Tibial nerve (tissue), 3 donors: ENCODE measurements at regions not wholly inside any gene's neighbourhood (a gene's known extent, or its start where the extent isn't known, plus 50 kb on each side); places are given as distances from the start of the nearest gene placed in this dataset.

Source experiments
- CTCF ChIP-seq, 5 experiments: fragments of 200-600 bp in 3 of 5; fragments of 450-650 bp in 2 of 5; sonication (generic) in 3 of 5; IDR thresholded peaks; one replicate each; pipeline ENCODE4 v1.5.1; 2016 to 2019; ENCODE audit warnings: antibody characterized with exemption in 5 of 5, mild to moderate bottlenecking in 3 of 5, moderate library complexity in 2 of 5
- POLR2A ChIP-seq, 2 donors: fragments of 450-650 bp; IDR thresholded peaks; one replicate each; pipeline ENCODE4 v1.6.1; 2017; ENCODE audit warnings: antibody characterized with exemption in 2 of 2, mild to moderate bottlenecking in 2 of 2, moderate library complexity in 2 of 2

- TF ChIP-seq POLR2A (IDR thresholded peaks at IDR 0.05) (no peak), CTCF (IDR thresholded peaks at IDR 0.05) (no peak)
Observed at GRCh38 chr6:8758412-8758811, 323.1 kb upstream of the SLC35B3 start.
